ENCODE measurements at regions not wholly inside any gene's neighbourhood (a gene's known extent, or its start where the extent isn't known, plus 50 kb on each side); places are given as distances from the start of the nearest gene placed in this dataset.
"Not testable (repeated sequence)": the region's sequence is repeated elsewhere in the genome, so short reads cannot be mapped to it uniquely, and the experiment has no call there.

DNA sequence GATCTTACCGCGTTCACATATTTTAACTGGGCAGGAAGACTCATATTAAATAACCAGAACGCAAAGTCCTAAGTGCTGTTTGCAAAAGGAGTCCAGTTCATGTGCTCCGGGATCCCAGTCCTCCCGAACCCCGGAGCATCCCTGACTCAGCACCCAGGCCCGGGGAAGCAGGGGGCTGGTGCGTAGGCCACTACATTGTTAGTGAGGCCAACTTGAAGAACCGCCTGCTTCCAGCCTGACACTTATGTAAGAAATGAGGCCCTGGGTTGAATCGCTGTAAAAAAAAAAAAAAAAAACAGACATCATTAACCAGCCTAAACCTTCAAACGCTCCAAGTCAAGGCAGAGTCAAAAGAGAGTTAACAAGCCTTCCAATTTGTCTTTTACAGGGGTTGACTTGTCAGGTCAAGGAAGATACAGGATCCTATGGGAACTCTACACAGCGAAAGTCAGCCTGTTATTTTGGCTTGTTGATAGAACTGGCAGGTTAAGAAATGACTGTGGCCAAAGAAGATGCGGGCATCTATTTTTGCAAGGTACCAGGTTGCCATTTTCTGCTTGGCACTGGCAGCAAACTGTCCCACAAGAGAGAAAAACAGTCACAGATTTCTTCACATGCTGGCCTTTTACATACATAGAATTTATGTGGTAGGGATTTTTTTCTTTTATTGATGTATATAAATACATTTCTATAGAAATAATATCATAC, 93.3 kb downstream of the ACTL7B start:
- no peak for DNase-seq

GRCh38 chr9:108761655-108762347, 94.0 kb downstream of the ACTL7B start:
- peak; percentile 69 for DNase-seq

DNA sequence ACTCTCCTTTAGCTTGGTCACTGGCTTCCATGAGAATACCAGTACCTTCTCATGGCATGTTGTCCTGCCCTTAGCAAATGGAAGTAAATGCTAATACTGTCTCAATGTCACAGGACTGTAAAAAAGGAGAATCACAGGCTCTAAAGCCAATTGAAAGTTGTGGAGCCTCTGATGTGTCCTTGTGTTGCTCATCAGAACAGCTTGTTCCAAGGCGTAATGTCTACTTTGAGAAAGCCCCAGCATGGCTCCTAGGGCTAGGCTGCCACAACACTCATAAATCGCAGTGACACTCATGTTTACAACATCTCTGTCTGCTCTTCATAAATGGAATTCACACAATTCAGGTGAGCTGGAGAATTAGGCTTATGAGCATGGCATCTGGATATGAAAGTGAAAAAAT, 94.9 kb downstream of the ACTL7B start:
- DNase-seq, result no peak

- DNase-seq, result peak; percentile 69
These were observed 96.0 kb downstream of the ACTL7B start for GRCh38 chr9:108759835-108760234.

- peak; percentile 79 for DNase-seq
These were observed 96.4 kb downstream of the ACTL7B start for GRCh38 chr9:108759399-108759798.

- DNase-seq, result peak; percentile 26
These were observed 98.9 kb downstream of the ACTL7B start for GRCh38 chr9:108756746-108757490.

DNA sequence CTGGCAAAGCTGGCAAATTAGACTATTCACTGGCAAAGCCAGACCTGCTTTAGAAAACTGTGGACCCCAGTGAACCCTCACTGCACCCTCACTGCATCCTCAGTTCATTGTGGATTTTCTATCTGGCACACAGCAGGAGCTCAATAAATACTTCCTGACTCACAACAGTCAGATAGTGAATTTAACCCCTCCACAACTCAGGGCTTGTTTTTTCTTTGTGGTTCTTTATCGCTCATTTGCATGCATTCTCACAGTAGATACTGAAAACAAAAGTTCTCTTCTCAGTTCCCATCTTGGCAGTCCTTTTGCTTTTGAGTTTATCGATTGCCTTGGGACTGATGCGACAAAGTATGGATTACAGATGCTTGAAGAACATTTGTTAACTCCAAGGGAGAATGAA, 99.8 kb downstream of the ACTL7B start:
- no peak for DNase-seq

DNA sequence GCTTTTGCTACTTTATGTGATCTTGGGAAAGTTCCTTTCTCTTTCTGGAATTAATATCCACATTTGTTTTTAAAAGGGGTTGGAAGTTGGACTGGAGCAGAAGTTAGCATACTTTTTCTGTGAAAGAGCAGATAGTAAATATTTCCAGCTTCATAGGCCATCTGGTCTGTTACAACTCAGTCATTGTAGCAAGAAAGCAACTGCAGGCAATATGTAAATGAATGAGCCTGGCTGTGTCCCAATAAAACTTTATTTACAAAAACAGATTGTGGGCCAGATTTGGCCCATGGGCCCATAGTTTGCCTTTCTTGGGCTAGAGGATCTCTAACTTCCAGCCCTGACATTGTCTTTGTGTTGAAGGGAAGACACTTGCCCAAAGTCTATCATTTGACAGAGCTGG, 104.4 kb downstream of the ACTL7B start:
- no peak for DNase-seq

GRCh38 chr9:108750661-108751215, 105.0 kb downstream of the ACTL7B start:
- no peak for DNase-seq

DNA sequence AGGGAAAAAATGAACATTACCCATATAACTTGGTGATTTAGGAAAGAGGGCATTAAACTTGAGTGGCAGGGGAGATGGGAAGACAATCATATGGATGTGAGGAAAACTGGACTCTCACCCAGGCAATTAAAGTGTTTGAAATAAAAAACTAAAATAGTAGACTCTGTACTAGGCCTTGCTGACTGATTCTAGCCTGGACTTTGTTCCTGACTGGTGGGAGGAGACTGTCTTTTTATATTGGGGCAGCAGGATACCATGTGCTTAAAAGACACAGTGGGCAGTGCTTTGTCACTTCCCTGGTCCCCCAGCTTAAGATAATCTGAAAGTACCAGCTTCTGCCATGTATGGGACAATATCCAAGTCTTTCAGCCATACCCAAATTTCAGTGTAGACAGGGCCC, 107.0 kb downstream of the ACTL7B start:
- DNase-seq, result no peak

- peak; percentile 4 for DNase-seq
These were observed 108.9 kb downstream of the ACTL7B start for GRCh38 chr9:108746864-108747263.

DNA sequence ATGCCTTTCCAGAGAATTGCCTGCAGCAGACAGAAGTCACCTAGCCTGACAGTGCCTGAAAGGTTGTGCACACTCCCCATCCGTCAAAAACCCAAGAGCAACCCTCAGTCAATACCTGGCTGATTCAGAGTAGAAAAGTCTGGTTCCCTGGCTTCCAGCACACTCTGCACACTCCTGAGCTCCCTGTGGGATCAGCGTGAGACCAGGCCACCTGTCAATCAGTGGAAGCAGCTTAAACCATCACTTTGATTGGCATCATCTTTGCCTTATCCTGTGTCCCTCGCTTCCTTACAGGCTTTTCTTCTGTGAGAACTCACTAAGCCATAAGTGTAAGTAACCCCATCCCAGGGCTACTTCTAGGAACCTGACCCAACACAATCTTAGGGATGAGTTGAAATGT, 109.8 kb downstream of the ACTL7B start:
- no peak for DNase-seq

GRCh38 chr9:108744641-108745040, 111.1 kb downstream of the ACTL7B start:
- DNase-seq, result no peak

- peak; percentile 46 for DNase-seq
These were observed 111.8 kb downstream of the ACTL7B start for GRCh38 chr9:108743901-108744371.

DNA sequence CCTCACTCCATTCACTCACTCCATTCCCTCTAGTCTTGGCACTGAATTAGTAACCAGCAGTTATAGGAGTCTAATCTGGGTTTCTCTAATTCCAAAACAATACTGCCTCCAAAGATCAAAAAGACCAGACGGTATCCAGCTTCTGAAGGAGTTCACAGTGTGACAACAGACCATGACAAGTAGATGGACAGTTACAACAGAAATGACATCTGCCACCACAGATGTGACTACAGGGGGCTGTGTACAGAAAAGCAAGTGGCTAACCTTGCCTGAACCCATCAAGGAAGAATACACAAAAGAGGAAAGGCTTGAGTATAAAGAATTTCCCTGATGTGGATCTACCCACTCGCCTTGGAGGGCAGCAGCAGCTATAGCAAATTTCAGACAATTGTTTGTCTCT, 112.4 kb downstream of the ACTL7B start:
- DNase-seq, result peak; percentile 25

- no peak for DNase-seq
These were observed 113.6 kb downstream of the ACTL7B start for GRCh38 chr9:108742191-108742590.

GRCh38 chr9:108731292-108731691, 124.5 kb downstream of the ACTL7B start:
- not testable (repeated sequence) for DNase-seq

DNA sequence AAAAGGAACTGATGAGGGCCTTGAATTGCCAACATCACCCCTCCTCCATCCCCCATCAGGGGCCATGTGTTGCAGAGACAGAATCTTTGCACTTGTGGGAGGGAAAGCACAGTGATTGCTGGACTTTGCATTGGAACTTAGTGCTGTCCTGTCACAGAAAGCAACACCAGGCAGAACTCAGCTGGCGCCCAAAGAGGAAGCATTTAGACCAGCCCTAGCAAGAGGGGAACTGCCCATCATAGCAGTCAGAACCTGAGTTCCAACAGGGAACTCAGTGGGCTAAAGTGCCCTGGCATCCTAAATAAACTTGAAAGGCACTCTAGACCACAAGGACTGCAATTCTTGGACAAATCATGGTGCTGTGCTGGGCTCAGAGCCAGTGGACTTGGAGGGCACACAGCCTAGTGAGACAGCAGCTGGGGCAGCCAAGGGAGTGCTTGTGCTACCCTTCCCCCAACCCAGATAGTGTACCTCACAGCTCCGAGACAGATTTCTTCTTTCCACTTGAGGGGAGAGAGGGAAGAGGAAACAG, 128.1 kb downstream of the ACTL7B start:
- DNase-seq, result no peak

GRCh38 chr9:108724652-108725051, 131.1 kb downstream of the ACTL7B start:
- DNase-seq, result no peak

- no peak for DNase-seq
These were observed 131.7 kb downstream of the ACTL7B start for GRCh38 chr9:108724122-108724521.

GRCh38 chr9:108722396-108722795, 133.4 kb downstream of the ACTL7B start:
- no peak for DNase-seq

GRCh38 chr9:108720191-108720642, 135.6 kb downstream of the ACTL7B start:
- DNase-seq, result no peak

GRCh38 chr9:108710424-108710823, 145.4 kb downstream of the ACTL7B start:
- DNase-seq, result no peak

Measured in DMS53 (cell line).